Sciatic nerve (tissue), 2 donors: ENCODE measurements at regions not wholly inside any gene's neighbourhood (a gene's known extent, or its start where the extent isn't known, plus 50 kb on each side); places are given as distances from the start of the nearest gene placed in this dataset.
A peak's percentile ranks its signal among the peaks of the same experiment; 100 is the strongest.
"Not testable (repeated sequence)": the region's sequence is repeated elsewhere in the genome, so short reads cannot be mapped to it uniquely, and the experiment has no call there.

Source experiments
- ATAC-seq: fragments of 200-7000 bp; cut with Tn5 transposase; one replicate; pipeline ENCODE4 v1.9.1; 2020; ENCODE audit warnings: mild to moderate bottlenecking, moderate library complexity
- DNase-seq: peaks from one replicate; pipeline ENCODE4 v3.0.0-alpha.2; 2020; ENCODE audit warnings: low spot score
- intact Hi-C: fragments of 100-400 bp; cut with DNase I; formaldehyde crosslinking; loops from one replicate; pipeline ENCODE4 v1.14.2; 2022
- donor health status: DM: no; HTN: no; CAD: no.
- donor health status: DM: no; HTN: no; CAD: no.

DNA sequence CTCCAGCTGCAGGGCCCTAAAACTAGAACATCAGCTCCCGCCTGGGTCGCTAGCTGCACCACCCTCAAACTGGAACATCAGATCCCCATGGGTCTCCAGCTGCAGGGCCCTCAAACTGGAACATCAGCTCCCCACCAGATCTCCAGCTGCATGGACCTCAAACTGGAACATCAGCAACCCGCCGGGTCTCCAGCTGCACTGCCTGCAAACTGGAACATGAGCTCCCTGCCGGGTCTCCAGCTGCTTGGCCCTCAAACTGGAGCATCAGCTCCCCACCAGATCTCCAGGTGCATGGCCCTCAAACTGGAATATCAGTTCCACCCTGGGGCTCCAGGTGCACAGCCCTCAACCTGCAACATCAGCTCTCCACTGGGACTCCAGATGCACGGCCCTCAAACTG, 82.7 kb downstream of the TFRC start:
- ATAC-seq, DNase-seq: not testable (repeated sequence)

DNA sequence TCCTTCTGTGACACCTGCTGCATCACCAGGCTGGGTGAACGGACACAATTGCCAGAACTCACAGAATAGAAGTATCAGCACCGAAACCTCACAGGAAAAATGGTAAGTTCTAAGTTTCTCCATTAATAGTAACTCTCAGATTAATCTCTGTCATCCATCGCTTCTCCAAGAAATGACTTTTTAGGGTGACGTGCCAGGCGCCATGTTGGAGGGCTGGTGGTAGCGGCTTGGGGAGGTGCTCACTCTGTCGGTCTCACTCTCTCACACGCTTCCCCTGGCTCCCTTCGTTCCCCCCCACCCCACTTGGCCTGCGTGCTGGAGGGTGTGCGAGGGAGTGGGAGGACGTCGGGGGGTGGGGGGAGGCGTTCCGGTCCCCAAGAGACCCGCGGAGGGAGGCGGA, 85.6 kb downstream of the TFRC start:
- ATAC-seq, intact Hi-C loops, DNase-seq: not testable (repeated sequence)

More for the DNA sequence above, 82.7 kb downstream of the TFRC start:
- intact Hi-C loops = not testable (repeated sequence)

- DNase-seq, ATAC-seq, intact Hi-C loops: not testable (repeated sequence)
Measured at GRCh38 chr3:195994343-195994742, 86.0 kb upstream of the TNK2 start.

- intact Hi-C loops, ATAC-seq, DNase-seq: not testable (repeated sequence)
Measured at GRCh38 chr3:195993671-195994070, 85.3 kb upstream of the TNK2 start.

DNA sequence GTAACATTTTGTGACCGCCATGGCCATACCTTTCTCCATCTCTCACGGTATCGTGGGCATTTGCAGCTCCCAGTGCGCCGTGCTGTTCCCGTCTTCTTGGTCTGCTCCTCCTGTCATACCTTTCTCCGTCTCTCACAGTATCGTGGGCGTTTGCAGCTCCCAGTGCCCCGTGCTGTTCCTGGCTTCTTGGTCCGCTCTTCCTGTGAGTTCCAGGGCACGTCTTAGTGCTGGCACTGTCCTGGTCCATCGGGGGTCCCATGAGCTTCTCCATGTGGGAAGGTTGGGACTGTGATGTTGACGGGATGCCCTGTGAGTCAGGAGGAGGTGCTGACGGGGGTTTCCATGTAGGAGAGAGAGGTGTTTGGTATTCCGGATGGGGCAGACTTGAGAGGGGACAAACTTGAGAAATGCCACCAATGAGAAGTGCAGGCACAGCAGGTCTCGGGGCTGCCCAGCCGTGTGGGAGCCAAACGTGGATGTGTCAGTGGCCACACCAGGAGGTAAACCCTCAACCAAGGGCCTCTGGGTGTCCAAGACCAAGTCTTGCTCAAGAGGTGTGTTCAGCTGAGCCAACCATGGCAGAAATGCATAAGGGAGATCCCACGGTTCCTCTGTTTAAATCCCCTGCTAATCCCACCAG, 84.7 kb upstream of the TNK2 start:
- DNase-seq, ATAC-seq, intact Hi-C loops: not testable (repeated sequence)

DNA sequence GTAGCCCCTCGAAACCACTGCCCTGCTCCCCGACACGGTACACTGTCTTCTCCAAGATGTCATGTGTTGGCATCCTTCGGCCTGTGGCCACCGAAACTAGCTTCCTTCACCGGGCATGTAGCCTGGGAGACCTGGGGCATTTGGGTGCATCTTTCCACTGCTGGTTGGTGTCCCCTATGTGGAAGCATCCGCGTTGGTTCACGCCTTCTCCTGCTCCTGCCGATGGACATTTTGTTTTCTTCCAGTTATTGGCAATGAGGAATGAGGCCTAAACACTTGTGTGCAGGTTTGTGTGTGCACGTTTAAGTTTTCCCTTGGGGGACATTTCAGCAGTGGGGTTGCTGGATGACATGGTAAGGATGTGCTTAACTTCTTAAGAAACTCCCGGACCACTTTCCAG, 83.6 kb upstream of the TNK2 start:
- ATAC-seq, DNase-seq, intact Hi-C loops: not testable (repeated sequence)

DNA sequence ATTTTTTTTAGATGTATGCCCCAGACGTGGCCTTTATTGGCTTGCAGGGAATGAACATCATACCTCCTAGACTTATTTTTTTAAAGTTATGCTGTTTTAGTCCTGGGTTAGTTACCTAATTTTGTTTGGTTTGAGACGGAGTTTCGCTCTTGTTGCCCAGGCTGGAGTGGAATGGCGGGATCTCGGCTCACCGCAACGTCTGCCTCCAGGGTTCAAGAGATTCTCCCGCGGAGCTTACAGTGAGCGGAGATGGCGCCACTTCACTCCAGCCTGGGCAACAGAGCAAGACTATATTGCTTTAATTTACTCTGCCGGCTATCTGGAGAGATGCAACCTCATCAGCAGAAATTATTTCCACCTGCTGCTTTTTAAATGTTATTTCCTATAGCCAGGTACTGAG, 82.9 kb upstream of the TNK2 start:
- DNase-seq, intact Hi-C loops, ATAC-seq: not testable (repeated sequence)

DNA sequence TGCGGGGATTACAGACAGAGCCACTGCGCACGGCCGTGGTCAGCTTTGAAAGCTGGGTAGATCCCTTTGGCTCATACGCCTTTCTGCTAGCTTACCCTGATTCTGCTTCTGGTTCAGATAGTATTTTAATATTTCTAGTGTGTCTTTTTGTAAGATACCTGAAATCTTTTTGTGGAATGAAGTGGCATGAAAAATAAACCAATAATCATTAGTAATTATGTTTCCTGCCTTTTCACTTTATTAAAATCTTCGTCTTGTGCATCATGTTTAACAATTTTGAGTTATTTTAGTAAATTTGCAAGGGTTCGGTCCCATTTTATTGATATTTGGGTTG, 82.5 kb upstream of the TNK2 start:
- intact Hi-C loops, ATAC-seq, DNase-seq: not testable (repeated sequence)

DNA sequence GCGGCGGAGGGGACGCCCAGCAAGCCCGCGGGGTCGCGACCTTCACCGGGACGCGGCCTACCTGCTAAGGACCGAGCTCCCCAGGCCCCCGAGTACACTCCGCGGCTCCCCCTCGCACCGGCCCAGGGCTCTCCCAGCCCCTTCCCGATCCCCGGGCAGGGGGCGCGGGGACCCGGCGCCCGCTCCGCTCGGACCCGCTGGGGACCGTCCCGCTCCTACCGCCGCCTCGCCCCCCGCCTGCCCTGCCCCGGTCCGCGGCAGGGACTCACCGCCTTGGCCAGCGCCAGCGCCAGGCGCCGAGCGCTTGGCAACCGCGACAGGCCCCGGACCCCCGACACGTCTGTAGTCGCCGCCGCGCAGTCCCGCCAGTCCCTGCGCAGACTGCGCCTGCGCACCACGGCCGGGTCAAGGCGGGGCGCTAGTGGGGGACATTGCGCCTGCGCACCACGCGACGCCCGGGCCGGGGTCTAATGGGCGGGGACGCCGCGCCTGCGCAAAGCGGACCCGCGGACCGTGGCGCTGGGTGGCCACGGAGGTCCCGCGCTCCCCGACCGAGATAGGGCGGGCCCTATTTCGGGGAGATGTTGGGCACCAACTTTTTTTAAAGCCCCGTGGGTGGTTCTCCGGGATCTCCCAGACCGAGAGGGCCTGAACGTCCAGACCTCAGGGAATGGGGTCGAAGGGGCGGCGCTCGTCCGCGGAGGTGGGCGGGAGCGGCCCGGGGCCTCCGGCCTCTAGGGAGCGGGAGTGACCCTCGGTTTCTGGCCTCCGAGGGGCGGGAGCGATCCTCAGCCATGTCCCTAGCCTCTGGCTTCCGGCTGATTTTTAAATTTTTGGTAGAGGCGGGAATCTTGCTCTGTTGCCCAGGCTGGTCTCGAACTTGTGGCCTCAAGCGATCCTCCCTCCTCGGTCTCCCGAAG, 81.8 kb upstream of the TNK2 start:
- peak; percentile 95 for ATAC-seq
- intact Hi-C loops = not testable (repeated sequence)
- peak; percentile 98 for DNase-seq

GRCh38 chr3:195989197-195989920, 81.0 kb upstream of the TNK2 start:
- DNase-seq (peak; percentile 71), ATAC-seq (peak; percentile 59)
- intact Hi-C loops = not testable (repeated sequence)

DNA sequence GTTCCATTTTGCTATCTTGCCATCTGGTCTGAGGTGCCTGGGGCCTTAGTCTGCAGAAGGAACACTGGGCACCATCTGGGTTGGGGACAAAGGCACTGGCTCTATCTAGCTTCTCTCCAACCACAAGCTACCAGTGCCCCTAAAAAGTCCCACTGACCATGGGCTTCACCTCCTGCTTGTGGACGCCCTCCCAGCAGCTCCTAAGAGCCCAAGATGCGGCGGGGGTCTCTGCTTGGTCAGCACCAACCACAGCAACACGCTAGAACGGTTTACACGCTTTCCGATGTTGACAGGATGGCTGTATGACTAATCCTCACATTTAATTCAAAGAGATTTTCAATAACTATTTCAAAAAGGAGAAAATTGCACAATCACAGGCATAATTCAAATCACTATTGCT, 80.4 kb upstream of the TNK2 start:
- intact Hi-C loops, ATAC-seq, DNase-seq: not testable (repeated sequence)

DNA sequence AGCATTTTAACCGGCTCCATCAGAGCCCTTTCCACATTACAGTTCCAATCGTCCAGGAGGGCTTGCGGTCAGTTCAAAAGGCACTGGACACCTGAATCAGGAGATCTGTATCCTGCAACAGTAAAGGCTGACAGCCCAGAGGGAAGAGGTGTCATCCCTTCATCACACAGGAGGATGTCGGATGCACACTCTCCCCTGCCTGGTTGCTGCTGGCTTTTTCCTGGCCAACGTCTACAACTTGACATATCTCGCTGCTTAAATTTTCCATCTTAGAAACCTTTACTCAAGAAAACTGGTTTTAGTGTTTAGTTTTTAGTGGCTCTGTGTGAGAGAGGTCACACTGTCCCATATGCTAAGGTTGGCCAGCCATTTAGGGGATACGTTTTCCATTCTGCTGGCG, 78.7 kb upstream of the TNK2 start:
- intact Hi-C loops, DNase-seq, ATAC-seq: not testable (repeated sequence)

DNA sequence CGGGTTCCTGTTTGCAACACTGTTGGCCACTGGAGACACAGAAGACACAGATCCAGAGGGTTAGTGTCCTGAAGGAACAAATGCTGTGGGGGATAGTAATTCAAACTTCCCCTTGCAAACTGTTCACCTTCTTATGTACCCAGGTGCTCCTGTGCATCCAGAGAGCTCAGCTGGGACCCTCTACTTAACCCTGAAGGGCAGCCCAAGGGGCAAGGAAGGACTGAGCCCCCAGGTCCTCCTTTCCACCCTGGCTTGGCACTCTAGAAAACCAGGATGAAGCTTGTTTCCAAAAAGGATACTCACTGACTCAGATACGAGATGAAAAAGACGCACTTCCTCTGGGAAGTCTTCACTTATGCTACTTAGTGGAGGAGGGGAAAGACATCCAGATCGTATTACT, 78.2 kb upstream of the TNK2 start:
- ATAC-seq, DNase-seq: not testable (repeated sequence)

GRCh38 chr3:195985348-195985920, 77.1 kb upstream of the TNK2 start:
- ATAC-seq, intact Hi-C loops, DNase-seq: not testable (repeated sequence)

More for the DNA sequence above, 78.2 kb upstream of the TNK2 start:
- intact Hi-C loops = not testable (repeated sequence)

GRCh38 chr3:195984392-195985030, 76.2 kb upstream of the TNK2 start:
- intact Hi-C loops, ATAC-seq, DNase-seq: not testable (repeated sequence)

DNA sequence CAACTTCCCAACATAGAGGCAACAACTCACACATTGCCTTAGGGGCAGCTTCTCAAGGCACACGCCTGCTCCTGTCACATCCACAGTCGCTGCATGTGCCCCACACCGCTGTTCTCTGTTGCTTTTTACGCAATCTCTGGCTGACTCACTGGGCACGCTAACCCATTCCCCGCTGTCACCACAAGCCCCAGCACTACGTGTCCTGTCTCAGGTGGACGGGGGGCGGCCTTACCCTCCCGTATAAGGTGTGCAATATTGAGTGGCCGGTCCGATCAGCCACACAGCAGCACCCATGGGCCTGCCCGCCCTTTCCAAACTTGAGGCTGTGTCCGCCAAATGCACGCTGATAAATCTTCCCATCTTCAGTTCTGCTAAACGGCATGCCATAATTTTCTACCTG, 75.5 kb upstream of the TNK2 start:
- intact Hi-C loops, DNase-seq, ATAC-seq: not testable (repeated sequence)

GRCh38 chr3:195982754-195983153, 74.4 kb upstream of the TNK2 start:
- intact Hi-C loops, ATAC-seq, DNase-seq: not testable (repeated sequence)

- DNase-seq, intact Hi-C loops, ATAC-seq: not testable (repeated sequence)
Measured at GRCh38 chr3:195981778-195982177, 73.4 kb upstream of the TNK2 start.
